Activated CD8-positive, alpha-beta memory T cell treated with anti-CD3 and anti-CD28 coated beads, Interleukin-2, amount 50 U/mL, for 4 hours (primary cell): ENCODE measurements at regions not wholly inside any gene's neighbourhood (a gene's known extent, or its start where the extent isn't known, plus 50 kb on each side); places are given as distances from the start of the nearest gene placed in this dataset.
A peak's percentile ranks its signal among the peaks of the same experiment; 100 is the strongest.

Experiments used
- DNase-seq: peaks from one replicate; pipeline ENCODE4 v3.0.0-alpha.2; 2020

DNA sequence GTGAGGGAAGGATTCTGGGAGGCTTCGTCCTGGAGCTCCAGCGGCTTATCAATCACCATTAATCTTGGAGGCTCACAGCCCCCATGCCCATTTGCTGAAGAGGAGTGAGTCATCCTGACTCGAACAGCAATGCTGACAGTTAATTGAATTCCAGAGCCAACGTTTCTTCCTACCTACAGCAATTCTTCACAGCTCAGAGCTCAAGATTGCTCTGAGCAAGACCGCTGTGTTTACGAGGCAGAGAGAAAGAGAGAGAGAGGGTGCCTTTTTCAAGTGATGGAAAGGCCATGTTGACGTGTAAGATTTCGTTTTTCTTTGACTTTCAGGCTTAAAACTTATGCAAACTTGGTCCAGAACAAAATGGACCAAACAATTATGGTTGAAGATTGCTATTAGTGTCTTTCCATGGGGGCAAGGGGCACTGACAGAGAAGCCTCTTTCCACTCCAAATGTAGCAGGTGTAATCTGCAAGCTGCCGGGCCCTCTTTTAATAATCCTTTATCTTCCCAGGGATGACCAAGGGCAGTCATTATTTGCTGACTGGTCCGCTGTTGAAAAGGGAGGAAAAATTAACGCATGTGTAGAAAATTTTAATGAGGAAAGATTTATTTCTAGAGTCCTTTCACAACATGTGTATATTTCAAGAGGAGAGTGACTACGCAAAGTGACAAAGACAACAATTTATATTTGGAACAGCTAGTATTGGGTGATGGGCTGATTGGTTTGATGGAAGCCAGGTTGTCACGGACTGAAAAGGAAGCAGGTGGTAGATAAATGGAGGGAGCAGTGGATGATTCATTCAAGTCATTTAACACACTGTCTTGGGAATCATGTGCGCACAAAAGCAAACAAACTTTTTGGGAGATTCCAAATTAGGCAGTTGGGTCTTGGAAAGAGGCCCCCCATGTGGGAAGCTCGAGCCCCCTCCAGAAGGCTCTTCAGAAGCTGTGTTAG lies 136.1 kb upstream of the IRF2BP2 start:
- DNase-seq = no peak

DNA sequence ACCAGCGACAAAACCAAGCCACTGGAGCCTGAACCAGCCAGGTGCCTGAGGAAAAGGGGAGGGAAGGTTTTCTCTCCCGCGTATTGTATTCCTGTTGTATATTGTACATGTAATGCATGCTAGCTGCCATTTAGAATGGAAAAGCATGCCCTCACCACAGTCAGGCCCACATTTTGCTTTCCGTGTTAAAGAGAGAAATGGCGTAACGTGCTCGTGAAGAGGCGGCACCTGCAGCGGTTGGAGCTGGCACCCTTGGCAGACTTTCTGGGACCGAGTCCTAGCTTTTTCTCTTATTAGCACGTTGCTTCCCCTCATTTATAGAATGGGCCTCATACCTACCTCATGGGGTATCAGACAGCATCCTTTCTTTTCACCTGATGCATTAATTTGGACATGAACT lies 135.3 kb upstream of the IRF2BP2 start:
- no peak for DNase-seq

DNA sequence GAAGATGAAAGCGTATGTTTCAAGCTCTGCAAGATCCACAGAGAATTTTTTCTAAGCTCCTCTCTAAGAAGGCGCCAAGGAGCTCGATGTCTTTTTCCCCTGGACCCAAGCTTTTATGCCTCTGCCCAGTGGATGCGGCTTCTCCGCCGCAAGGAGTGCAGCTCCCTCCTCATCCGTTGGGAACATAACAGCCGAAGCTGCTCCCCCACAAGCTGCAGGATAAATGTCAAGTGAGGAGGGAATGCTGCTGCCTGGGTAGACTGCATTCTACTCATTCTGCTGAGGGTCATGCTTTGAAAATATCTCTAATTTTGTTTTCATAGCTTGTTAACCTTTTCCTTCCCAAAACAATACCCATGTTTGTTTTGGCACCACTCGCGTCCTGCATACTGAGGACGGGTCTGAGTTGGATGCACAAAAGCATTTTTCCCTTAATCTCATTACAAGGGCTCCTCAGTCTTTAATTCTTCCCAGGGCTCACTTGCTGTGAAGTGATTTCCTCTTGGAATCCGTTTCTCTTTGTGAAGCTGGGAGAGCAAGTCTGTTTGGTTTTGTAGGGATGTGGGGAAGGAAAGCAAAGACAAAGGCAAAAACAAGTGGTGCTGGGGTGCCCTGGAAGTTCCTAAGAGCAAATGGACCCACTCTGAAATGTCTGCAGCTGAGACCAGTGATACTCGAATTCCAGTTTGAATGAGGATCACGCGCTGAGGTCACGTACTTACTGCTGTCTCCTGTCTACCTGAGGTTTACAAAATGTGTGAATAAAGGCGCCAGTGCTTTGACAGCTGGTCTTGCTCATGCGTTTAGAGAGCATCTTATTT lies 134.0 kb upstream of the IRF2BP2 start:
- no peak for DNase-seq

DNA sequence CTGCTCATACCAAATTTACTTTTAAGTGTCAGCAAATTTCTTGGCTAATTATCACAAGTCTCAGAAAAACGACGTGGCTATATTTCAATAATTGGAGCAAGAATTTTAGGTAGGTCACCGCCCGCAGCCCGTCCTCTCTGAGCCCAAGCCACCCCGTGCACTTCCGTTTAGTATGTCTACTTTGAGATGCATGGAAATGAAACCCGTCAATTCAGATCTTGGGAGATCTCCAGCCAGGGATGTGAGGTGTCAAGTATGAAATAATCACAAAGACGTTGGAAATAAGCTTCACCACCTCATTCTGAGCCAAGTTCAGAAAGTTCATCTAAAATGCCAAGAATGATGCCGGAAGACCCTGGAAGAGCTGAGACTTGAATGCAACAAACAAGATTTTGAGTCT lies 132.6 kb upstream of the IRF2BP2 start:
- no peak for DNase-seq

DNA sequence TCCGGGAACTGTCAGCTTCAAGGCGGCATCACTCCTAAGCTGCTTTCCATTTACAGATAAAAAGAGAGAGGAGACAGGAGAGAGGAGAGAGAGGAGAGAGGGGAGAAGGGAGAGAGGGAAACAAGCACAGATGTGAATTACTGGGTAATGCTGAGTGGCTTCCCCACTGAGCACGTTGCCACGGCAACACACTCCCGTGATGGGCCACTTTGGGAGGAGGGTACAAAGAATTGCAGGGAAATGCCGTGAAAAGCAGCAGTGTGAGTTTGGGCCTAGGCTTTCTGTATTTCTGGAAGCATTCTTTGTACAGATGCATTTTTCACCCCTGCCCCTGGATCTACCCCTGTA lies 128.0 kb upstream of the IRF2BP2 start:
- DNase-seq = no peak

DNA sequence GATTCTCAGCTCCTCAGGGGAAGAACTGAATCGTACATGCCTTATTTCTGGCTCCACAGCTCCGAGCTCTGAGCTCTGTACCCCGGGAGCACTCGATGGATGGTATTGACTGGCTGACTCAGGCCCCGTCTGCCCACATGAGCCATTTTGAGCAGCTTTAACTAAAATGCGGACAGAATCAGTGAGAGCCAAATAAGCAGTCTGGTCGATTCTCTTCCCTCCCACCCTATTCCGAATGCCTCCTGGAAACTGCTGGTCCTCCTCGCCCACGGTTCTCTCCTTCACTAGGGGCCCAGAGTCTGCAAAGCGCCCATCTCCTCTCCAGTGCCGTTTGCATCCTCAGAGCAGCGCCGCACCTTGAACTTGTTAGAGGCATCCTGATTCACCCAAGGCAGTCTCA lies 125.9 kb upstream of the IRF2BP2 start:
- no peak for DNase-seq

DNA sequence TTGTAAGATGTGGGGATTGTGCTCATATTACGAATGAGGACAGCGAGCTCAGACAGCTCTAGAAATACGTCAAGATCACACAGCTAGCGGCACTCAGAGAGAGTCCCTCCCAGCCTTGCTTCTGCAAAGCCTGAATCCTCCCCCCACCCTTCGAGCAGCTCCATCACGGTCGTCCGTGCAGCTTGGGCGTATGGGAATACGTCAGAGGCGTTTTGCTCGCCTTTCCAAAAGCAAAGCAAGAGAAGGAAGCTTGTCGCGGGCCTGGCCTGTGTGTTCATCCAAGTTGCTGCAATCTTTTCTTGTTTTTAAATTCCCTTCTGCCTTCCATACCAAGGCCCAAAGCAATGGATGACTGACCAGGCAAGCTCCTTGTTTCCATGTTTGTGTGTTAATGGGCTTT lies 125.5 kb upstream of the IRF2BP2 start:
- no peak for DNase-seq

DNA sequence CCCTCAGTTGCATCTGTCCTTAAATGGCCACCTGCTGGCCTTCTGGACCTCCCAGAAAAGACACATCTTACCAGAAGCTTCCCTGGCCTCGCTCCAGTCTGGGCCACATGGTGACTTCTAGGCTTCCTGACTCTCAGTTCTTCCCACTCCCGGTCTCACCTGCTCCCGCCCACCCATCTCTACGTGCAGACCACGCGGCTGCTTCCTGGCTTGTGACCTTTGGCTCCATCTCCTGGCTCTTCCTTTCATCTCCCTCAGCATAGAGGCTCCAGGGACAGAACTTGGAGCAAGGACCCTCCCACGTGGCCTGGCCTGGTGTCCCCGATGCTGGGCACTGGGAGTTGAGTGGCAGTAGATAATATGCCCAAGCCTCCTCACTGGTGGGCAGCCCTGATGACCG lies 124.9 kb upstream of the IRF2BP2 start:
- no peak for DNase-seq

DNA sequence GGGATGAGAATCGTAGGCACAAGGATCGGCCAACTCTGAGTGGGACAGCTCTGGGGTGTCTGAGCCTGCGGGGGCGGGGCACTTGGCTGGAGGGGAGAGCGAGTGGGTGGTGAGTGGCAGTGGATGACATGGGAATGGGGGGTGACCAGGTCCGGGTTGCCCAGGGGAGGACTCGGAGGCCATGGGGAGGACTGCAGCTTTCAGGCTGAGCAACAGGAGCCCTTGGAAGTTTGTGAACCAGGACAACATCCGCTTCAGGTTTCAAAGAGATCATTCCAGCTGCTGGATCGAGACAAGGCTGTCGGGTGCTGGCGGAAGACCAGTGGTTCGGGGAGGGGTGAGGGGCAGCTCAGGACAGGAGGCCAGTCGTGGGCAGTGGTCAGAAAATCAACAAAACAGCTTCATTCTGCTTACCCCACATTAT lies 124.4 kb upstream of the IRF2BP2 start:
- no peak for DNase-seq

DNA sequence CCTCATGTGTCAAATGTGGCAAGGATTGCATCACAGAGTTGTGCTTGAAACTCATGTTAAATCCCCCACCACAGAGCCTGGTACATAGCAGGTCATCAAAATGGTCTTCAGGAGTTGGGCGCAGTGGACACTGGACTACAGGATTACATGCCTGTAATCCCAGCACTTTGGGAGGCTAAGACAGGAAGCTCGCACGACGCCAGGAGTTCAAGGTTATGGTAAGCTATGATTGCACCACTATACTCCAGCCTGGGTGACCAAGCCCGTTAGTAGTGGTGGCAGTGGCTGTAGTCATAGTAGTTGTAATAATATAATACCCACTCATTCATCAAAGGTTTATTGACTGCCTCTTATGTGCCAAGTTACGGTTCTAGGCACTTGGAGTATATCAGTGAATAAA lies 123.4 kb upstream of the IRF2BP2 start:
- no peak for DNase-seq

DNA sequence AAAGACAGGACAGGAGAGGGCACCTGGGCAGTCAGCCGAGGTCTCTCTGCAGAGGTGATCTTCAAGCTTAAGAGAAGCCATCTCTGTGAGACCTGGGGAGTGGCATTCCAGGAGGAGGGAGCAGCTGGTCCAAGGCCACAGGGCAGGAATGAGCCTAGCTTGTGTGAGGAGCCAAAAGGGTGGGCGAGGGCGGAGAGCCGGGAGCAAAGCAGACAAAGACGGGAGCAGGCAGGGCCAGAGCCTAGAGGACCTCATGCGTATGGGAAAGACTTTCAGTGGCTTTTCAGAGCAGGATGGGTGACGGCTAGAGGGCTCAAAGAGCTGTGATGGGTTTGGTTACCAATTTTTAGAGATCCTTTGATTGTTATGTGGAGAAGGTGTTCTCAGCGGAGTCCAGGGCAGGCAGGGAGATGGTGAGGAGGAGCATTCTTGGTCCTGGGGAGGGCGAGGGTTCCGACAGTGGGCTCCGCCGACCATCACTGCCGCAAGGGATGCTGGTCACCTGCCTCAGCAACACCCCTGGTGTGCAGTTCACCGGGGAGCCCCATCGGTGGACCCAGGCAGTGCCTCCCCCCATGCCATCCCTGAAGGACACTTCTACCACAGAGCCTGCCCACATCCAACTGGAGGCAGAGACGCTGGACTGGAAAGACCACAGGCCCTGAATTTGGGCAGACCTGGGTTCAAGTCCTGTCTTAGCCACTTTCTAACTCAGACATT lies 122.9 kb upstream of the IRF2BP2 start:
- DNase-seq = no peak

DNA sequence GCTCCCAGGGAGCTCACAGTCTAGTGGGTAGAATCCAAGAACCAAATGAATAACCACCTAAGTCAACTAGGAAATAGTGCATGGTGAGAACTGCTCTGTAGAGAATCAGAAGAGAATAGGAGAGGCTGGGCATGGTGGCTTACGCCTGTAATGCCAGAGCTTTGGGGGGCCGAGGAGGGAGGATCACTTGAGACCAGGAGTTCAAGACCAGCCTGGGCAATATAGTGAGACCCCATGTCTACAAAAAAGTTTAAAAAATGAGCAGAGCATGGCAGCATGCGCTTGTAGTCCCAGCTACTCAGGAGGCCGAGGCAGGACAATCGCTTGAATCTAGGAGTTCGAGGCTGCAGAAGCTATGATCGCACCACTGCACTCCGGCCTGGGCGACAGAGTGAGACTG lies 122.3 kb upstream of the IRF2BP2 start:
- DNase-seq = no peak

DNA sequence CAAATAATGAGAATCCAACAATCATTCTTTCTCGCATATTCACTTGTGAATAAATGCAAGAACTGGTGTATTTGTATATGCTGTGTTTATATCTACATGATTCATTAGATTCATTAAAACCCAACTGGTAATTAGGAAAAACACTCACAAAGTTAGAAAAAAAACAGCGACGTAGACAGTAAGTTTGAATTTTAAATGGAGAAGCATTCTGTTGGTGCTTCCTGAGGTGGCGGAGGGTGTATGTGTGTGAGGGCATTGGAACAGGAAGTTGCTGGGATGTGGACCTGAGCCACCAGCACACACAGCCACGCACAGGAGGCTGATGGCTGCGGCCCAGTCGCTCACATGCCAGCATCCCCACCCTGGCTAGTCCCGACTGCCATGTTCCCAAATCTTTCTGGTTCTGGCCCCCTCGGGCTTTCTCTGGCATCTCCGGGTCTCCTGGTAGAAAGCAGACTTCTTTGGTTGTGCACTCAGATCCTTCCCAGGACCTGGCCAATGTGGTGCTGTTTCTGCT lies 121.6 kb upstream of the IRF2BP2 start:
- DNase-seq = no peak

DNA sequence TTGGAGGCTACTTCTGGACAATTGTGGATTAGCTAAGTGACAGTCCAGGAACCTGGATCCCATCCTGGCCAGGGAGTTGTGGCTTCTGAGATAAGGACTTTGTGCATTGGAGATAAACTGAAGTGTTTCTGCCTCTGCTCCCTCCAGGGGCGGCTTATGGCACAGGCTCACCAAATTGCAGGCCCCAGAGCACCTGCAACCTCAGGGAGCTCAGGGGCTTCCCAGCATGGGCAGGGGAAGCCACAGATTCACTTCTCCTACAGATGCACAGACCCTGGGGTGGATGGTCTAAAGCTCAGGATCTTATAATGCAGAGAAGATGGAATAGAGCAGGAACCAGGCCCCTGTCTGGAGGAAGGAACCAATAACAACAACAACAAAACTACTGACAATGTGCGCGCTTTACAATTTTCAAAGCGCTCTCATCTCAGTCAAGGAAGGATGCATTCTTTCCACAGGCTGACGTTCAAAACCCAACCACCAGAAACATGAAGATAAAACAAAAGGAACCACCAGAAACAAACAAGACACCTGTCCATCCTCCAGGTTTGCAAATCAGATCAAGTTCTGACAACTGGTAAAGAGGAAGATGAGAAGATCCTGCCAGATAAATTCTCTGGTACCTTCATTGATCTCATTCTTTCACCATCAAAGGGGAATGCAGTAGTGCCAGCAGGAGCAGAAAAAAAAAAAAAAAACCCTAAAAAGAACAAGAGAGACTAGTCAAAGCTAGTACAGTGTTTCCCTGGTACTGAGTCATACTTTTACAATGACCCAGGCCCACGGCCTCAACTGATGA lies 121.0 kb upstream of the IRF2BP2 start:
- DNase-seq = peak; percentile 42

DNA sequence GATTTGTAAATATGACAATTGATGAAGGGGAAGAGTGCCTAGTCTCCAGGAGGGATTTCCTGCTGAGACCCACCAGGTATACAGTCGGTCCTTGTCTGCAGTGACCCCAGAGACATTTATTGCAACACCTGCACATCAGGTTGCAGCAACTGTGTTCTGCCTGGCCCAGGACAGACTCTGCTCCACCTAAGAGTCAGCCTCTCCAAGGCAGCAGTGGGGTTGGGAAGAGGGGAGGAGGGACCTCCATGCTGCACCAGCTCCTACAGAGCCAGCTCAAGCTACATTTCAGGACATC lies 120.4 kb upstream of the IRF2BP2 start:
- no peak for DNase-seq

DNA sequence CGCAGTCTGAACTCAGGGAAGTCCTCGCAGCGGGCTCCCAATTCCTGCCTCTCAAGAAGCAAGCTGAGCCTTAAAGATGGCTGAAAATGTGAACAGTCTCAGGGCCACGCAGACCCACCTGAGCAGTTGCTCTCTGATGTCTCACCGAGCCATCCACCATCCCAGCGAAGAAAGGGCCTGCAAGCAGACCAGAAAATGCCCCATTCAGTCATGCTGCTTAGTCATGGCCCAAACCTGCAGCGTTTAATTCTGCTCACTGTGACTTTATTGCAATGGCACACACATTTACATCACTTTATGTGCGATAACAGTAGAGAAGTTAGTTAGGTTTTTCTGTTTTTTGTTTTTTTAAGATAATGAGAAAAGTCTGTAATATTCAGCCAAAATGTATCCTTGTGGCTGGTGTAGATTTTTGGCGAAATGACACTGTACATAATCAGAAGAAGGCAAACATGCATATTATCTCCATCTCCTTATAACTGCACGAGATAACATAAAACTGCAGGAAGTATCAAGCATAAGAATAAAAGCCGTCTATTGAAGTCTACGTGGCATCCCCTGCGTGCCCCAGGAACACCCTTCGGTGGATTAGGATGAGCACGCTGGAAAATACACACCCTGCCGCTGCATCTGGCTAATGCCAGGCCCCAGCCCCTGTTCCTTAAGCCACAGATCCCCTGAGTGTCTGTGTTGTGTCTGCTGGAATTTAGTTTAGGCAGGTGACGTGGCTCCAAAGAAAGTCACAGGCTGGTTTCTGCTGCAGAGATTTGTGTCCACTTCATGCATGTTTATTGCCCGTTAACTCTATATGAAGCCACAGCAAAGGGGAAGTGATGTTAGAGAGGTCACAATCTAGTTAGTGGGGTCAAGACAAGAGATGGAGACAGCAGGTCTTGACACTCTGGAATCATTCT lies 119.8 kb upstream of the IRF2BP2 start:
- DNase-seq = no peak

DNA sequence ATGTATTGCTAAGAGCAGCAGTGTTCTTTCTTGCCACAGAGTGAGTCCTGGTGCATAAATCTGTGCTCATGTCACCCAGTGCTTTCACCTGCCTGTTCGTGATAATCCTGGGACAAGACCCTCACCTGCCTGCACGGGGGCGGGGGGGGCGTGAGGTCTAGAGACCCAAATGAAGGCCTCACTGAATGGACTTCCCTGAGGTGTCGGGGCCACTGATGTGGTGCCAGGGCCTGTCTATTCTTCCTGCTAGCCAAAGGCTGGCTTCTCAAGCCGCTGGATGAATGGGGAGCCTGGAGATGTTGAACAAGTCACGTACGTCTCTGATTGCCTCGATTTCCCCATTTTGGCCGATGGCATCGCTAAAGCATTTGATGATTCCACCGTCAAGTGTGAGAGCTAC lies 118.8 kb upstream of the IRF2BP2 start:
- DNase-seq = no peak

DNA sequence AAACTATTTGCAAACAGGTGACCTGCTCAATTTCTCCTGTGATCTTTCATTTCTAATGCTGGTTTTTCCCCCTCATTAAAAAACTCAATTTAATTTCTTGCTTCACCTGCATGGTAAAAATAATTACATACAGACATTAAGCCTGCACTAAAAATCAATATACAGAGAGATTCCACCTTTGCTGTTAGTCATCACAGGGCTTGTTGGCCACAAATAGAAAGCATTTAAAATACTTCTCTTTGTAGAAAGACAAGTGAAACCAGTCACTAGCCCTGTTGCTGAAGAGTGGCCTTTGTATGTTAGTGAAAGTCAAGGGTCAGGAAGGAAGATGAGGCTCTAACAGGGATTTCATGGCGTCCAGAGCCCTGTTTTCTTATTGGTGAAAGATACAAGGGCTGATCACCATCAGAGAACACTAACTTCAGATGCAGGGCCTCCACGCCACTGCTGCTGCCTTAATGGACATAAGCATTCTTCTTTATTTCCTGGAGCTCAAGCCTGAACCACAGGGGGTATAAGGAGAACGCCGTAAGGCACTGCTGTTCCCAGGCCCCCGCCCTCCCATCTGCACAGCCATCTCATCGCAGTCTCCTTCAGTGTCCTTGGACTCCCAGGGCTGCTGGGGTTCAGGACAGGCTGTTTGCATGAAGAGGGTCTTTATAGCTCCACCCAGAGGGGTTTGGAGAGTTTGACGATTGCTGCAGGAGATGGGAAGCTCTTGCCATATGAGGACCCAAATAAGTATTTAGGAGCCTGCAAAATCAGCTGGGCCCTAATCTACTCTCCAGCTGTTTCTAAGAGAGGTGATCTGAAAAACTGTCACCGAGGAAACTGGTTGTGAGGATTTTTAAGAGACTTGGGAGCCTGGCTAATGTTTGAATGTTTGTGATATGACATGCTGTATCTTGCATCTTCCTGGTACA lies 117.3 kb upstream of the IRF2BP2 start:
- no peak for DNase-seq

DNA sequence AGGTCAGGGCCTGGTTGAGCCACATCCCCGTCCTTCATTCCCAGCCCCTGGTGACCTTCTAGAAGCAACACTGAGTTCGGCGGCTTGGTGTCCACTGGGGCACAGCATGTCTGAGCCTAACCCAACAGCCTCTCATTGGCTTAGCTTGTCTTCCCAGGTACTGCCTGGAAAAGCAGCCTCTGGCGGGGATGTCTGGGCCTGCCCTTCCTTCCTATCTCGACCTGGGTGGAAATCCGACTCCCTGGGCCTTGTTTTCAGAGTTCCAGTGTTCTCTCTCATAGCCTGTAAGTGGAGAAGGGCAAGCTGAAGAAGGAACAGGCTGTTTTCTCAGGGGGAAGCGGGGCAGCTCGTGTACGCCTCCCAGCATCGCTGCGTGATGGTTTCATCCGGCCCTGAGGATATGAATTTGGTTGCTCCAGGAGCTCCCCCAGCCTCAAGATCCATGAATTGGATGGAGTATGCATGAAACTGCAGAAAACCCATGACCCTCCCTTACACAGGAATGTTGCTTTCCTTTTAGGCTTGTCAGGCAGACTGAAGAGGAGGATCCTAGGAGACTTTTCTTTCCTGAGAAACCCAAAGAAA lies 116.5 kb upstream of the IRF2BP2 start:
- DNase-seq = no peak
